ENCODE measurements at regions not wholly inside any gene's neighbourhood (a gene's known extent, or its start where the extent isn't known, plus 50 kb on each side); places are given as distances from the start of the nearest gene placed in this dataset.

- no peak for TF ChIP-seq ZIC2 (tag by site-specific recombination; IDR thresholded peaks at IDR 0.05)
- TF ChIP-seq HOXC10 (CRISPR knock-in tag; IDR thresholded peaks at IDR 0.05) = no peak
- TF ChIP-seq CTCF (tag by site-specific recombination; IDR thresholded peaks at IDR 0.05) = no peak
- TF ChIP-seq REST (tag by site-specific recombination; IDR thresholded peaks at IDR 0.05) = no peak
- no peak for TF ChIP-seq ZNF175 (tag by site-specific recombination; IDR thresholded peaks at IDR 0.05)
- TF ChIP-seq ZNF513 (tag by site-specific recombination; IDR thresholded peaks at IDR 0.05) = no peak
- TF ChIP-seq ZNF449 (tag by site-specific recombination; IDR thresholded peaks at IDR 0.05) = no peak
- TF ChIP-seq YY2 (tag by site-specific recombination; IDR thresholded peaks at IDR 0.05) = no peak
- TF ChIP-seq ZNF335 (tag by site-specific recombination; conservative IDR thresholded peaks at IDR 0.05) = no peak
- TF ChIP-seq ZNF792 (tag by site-specific recombination; IDR thresholded peaks at IDR 0.05) = no peak
- TF ChIP-seq SETDB1 (IDR thresholded peaks at IDR 0.05; ENCODE audit: insufficient read length, low read length) = no peak
- no peak for TF ChIP-seq BCL11A (tag by site-specific recombination; IDR thresholded peaks at IDR 0.05; ENCODE audit: low read depth)
These were observed 87.8 kb downstream of the GLUL start for GRCh38 chr1:182303778-182304177.

Measured in HEK293 (cell line).